ENCODE measurements at regions not wholly inside any gene's neighbourhood (a gene's known extent, or its start where the extent isn't known, plus 50 kb on each side); places are given as distances from the start of the nearest gene placed in this dataset.
A peak's percentile ranks its signal among the peaks of the same experiment; 100 is the strongest.

DNA sequence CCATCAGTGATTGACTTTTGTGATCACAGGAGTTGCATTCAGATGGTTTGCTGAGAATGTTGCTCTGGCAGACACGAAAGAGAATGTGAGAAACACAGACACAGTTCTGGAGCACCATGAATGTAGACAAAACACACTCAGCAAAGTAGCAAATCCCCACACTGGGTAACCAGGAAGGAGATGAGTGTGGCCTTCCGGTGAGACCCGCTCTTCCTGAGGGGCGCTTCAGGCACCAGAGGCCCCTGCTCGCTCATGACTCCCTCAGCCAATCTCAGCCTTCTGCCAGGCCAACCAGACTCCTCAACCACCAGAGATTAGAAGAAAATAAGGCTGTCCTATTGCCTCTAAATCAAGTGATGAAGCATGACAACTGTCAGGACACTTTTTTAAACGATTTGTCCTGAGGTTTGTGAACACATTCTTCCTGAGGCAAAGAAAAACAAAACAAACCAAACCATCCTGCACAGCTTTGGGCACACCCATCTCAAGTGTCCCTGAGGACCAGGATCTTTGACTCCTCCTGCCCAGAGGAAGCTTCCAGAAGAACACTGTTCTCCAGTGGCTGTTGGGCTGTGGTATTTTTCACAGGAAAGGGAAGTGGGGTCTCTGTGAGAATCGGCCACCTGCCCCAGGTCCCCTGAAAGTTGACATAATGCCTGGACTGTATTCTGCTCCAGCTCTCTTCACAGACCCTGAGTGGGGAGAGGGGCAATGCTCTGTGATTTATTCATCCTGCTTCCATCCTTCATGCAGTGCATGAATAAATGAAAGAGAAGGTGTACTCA lies 152.8 kb downstream of the BCL11A start:
- no peak for DNase-seq (ENCODE audit: low read depth in 2 of 2)

GRCh38 chr2:60394463-60394862 lies 159.0 kb downstream of the BCL11A start:
- no peak for DNase-seq (ENCODE audit: low read depth in 2 of 2)

- DNase-seq (ENCODE audit: low read depth in 2 of 2) = no peak
These were observed 161.6 kb downstream of the BCL11A start for GRCh38 chr2:60391649-60392375.

DNA sequence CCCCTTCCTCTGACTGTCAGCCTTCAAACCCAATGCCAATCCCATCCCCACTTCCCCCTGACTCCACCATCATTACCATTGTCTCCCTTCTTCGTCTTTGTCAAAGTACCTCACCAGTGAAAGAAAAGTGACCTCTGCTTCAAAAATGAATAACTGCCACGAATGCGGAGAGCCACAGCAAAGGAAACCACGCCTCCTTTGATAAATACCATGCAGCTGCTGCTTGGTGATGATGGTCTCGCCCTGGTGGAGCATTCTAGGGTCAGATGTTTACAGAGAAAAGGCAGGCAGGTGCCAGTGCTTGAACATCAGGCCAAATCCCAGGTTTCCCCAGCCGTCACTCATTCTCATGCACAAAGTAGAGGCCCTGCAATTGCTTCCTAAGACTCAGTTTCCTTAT lies 162.2 kb downstream of the BCL11A start:
- DNase-seq (ENCODE audit: low read depth in 2 of 2) = no peak

- DNase-seq (ENCODE audit: low read depth in 2 of 2) = no peak
These were observed 167.0 kb downstream of the BCL11A start for GRCh38 chr2:60386436-60386835.

GRCh38 chr2:60385648-60386047 lies 167.8 kb downstream of the BCL11A start:
- DNase-seq (ENCODE audit: low read depth in 2 of 2) = no peak

- DNase-seq (ENCODE audit: low read depth in 2 of 2) = no peak
These were observed 169.9 kb downstream of the BCL11A start for GRCh38 chr2:60383401-60384143.

DNA sequence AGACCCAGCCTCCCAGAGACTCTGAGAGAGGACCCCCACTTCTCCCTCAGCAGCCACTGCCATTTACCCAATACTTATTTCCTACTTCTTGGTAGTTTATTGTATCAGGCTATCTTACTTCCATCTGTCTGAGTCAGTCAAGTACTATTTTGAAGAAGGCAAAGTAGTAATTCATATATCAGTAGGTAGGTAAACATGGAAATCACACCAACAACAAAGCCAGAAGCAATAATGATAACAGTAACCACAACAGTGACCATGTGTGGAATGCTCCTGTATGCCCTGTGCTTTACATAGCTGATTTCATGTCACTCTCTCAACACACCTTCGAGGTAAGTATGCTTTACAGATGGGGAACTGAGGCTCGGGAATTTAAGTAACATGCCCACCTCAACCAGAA lies 173.0 kb downstream of the BCL11A start:
- no peak for DNase-seq (ENCODE audit: low read depth in 2 of 2)

- DNase-seq (ENCODE audit: low read depth in 2 of 2) = no peak
These were observed 173.8 kb downstream of the BCL11A start for GRCh38 chr2:60379684-60380083.

- DNase-seq (ENCODE audit: low read depth in 2 of 2) = no peak
These were observed 174.2 kb downstream of the BCL11A start for GRCh38 chr2:60379216-60379615.

DNA sequence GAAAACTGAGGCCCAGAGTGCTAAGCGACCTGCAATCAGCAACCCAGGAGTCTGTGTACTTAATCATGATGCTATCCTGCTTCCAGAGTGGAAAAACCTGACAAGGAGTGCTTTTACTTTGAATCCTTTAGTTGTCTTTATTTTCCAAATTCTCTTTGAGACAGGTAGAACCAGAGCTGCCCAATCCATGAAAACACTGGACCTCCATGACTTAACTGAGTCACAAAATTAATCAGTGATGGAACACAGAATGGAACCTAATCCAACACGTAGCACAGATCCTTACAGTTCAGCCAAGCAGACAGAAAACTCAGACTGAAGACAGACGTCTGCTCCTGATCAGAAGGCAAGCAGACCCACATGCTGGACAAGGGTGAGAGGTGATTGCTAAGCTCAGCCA lies 175.6 kb downstream of the BCL11A start:
- DNase-seq (ENCODE audit: low read depth in 2 of 2) = no peak

DNA sequence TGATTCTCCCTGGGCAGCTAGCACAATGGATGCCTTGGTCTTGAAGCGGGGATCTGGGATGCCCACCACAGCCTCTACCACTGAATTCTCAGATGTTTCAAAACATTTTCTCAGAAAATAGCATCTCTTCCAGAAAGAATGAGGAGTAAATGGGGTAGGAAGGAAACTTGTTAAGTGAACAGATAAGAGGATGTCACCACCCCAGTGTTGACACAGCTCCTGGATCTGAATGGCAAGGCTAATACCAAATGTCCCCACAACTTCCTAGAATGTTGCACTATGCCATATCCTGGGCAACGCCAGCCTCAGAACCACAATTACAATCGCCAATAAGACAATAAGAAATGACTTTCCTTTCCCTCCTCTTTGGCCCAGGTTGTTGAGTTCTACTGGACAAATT lies 177.2 kb downstream of the BCL11A start:
- DNase-seq (ENCODE audit: low read depth in 2 of 2) = no peak

DNA sequence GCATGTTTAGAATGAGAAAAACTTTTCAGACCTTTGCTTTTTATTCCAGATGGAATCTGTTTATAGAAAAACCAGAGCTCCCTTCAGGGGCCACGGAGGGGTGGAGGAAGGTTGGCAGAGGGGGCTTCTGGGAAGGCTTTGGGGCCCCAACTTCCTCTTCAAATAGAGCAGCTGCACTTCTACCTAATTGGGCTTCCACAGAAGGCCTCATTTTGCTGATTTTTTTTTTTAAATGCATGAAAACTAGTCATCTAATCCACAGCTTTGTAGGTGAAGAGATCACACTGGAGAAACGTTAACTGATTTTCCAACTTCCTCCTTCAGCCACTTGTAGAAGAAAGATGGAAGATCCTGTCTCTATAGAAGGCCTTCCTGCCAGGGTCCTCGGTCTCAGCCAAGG lies 181.8 kb downstream of the BCL11A start:
- DNase-seq (ENCODE audit: low read depth in 2 of 2) = no peak

- DNase-seq (ENCODE audit: low read depth in 2 of 2) = no peak
These were observed 182.2 kb downstream of the BCL11A start for GRCh38 chr2:60371219-60371618.

DNA sequence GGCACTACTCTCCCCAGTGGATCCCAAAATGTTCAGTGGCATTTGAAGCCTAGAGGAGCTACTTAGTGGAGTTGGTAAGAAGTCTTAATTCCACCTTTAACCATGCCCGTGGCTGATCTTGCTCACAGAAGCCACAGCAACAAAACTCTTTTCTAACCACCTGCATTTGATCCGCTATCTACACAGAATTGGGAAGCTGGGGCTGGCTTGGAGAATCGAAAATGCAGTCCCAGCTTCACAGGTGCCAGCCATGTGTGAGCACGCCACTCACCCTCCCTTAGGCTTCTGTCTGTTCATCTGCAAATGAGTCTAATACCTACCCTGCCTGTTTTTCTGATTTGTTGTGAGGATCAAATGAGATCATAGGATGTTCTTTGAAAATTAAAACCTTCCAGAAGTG lies 182.6 kb downstream of the BCL11A start:
- DNase-seq (ENCODE audit: low read depth in 2 of 2) = no peak

GRCh38 chr2:60368456-60368855 lies 185.0 kb downstream of the BCL11A start:
- no peak for DNase-seq (ENCODE audit: low read depth in 2 of 2)

- no peak for DNase-seq (ENCODE audit: low read depth in 2 of 2)
These were observed 187.2 kb downstream of the BCL11A start for GRCh38 chr2:60366135-60366712.

- DNase-seq (ENCODE audit: low read depth in 2 of 2) = peak in 1 of 2 experiments; percentile 6
These were observed 187.9 kb downstream of the BCL11A start for GRCh38 chr2:60365556-60365955.

DNA sequence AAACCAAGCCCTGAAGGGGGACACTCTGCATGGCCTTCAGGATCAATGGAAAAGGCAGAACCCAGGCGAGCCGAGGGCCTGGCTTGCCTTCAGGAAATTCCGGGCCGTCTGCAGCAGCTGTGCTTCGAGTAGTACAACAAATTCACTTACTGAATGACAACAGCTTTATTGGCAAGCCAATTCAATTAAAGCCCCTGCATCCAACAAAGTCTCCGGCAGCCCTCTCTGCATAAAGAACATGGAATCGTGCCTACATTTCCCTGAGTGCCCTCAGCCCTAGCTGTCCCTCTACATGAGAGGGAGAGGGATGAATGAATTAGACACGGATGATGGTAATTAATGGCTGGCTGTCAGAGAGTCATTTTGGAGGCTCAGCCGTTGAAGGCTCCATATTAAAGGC lies 189.0 kb downstream of the BCL11A start:
- no peak for DNase-seq (ENCODE audit: low read depth in 2 of 2)

DNA sequence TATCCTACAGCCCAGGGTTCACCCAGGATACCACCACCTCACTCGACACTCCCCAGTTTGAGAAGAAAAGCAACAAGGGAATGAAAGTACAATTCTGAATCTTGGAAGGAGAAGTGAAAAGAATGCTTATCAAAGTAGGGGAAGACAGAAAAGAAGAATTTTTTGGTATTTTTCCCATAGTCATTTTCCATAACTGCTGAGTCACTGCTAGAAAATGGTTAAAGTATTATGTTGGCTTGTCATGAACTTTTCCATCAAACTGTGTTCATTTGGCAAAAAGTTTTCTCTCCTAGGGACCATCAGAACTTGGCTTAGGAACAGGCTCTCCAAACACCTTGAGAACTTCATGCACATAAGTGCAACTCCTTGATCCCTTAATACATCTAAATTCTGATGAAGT lies 192.0 kb downstream of the BCL11A start:
- no peak for DNase-seq (ENCODE audit: low read depth in 2 of 2)

DNA sequence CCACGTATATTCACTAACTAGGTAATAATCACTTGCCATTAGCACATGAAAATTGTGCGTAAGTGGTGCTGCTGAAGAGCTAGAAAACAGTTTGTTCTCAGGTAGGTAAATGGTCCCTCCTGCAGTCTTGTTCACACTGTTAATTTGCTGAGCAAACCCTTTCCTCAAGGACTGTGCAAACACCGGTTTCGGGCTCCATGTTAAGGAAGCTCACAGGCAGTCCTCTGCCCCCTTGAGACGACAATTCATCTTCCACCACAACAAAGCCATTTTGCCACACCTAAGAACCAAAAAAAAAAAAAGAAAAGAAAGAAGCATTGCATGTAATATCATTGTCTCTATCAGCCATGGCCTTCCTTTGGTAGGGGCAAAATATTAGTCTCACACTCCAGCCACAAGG lies 193.9 kb downstream of the BCL11A start:
- DNase-seq (ENCODE audit: low read depth in 2 of 2) = no peak

DNA sequence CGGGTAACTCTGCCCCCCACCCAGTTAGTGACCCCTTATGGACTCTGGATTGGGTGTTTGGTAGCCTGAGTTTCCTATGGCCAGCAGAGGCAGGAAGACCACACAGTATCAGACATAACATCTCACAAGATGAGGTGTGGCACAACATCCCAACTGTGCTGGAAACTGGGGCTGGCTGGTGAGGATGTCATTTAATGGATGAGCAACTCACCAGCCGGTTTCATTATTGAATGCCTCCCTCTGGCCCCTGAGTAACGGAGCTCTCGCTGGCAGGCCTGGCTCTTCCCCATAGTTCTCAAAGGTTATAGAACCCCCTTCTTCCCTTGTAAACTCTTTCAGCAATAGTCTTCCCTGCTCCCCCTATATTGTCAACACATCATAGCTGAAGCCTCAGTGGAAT lies 195.0 kb downstream of the BCL11A start:
- no peak for DNase-seq (ENCODE audit: low read depth in 2 of 2)

All from fibroblast of skin of left quadriceps (primary cell).